ENCODE measurements at regions not wholly inside any gene's neighbourhood (a gene's known extent, or its start where the extent isn't known, plus 50 kb on each side); places are given as distances from the start of the nearest gene placed in this dataset.

GRCh38 chr17:52604105-52604504, 445.6 kb upstream of the CA10 start:
- TF ChIP-seq CTCF (IDR thresholded peaks at IDR 0.05; ENCODE audit: low read depth, low read length) (no peak), MYC (IDR thresholded peaks at IDR 0.05; ENCODE audit: low read depth, low read length) (no peak), MAX (IDR thresholded peaks at IDR 0.05; ENCODE audit: low read depth, low read length) (no peak)
